ENCODE measurements at regions not wholly inside any gene's neighbourhood (a gene's known extent, or its start where the extent isn't known, plus 50 kb on each side); places are given as distances from the start of the nearest gene placed in this dataset.

GRCh38 chr17:31692027-31692426 is 167.0 kb downstream of the COPRS start:
- in situ Hi-C loops (cut with MboI; ENCODE audit: low sequenced_read_pairs, unreplicated experiment), result no loop called here
- TF ChIP-seq CTCF (IDR thresholded peaks at IDR 0.05; ENCODE audit: borderline replicate concordance, control extremely low read depth, extremely low read depth, insufficient read depth, missing control alignments), result no peak
- no peak for DNase-seq (ENCODE audit: low spot score)

- no peak for DNase-seq (ENCODE audit: low spot score)
- in situ Hi-C loops (cut with MboI; ENCODE audit: low sequenced_read_pairs, unreplicated experiment), result no loop called here
- no peak for TF ChIP-seq CTCF (IDR thresholded peaks at IDR 0.05; ENCODE audit: borderline replicate concordance, control extremely low read depth, extremely low read depth, insufficient read depth, missing control alignments)
Measured at GRCh38 chr17:31691251-31691905, 167.7 kb downstream of the COPRS start.

- TF ChIP-seq CTCF (IDR thresholded peaks at IDR 0.05; ENCODE audit: borderline replicate concordance, control extremely low read depth, extremely low read depth, insufficient read depth, missing control alignments), result no peak
- no peak for DNase-seq (ENCODE audit: low spot score)
- in situ Hi-C loops (cut with MboI; ENCODE audit: low sequenced_read_pairs, unreplicated experiment), result no loop called here
Measured at GRCh38 chr17:31690151-31690551, 168.9 kb downstream of the COPRS start.

GRCh38 chr17:31688701-31689100 is 170.3 kb downstream of the COPRS start:
- TF ChIP-seq CTCF (IDR thresholded peaks at IDR 0.05; ENCODE audit: borderline replicate concordance, control extremely low read depth, extremely low read depth, insufficient read depth, missing control alignments), result no peak
- in situ Hi-C loops (cut with MboI; ENCODE audit: low sequenced_read_pairs, unreplicated experiment), result no loop called here
- no peak for DNase-seq (ENCODE audit: low spot score)

- in situ Hi-C loops (cut with MboI; ENCODE audit: low sequenced_read_pairs, unreplicated experiment), result no loop called here
Measured at GRCh38 chr17:31687505-31688126, 171.4 kb downstream of the COPRS start.

GRCh38 chr17:31686495-31686894 is 172.5 kb downstream of the COPRS start:
- in situ Hi-C loops (cut with MboI; ENCODE audit: low sequenced_read_pairs, unreplicated experiment), result no loop called here
- DNase-seq (ENCODE audit: low spot score), result no peak
- no peak for TF ChIP-seq CTCF (IDR thresholded peaks at IDR 0.05; ENCODE audit: borderline replicate concordance, control extremely low read depth, extremely low read depth, insufficient read depth, missing control alignments)

More at GRCh38 chr17:31687505-31688126, 171.4 kb downstream of the COPRS start:
- DNase-seq (ENCODE audit: low spot score), result no peak
- no peak for TF ChIP-seq CTCF (IDR thresholded peaks at IDR 0.05; ENCODE audit: borderline replicate concordance, control extremely low read depth, extremely low read depth, insufficient read depth, missing control alignments)
